ENCODE measurements at regions not wholly inside any gene's neighbourhood (a gene's known extent, or its start where the extent isn't known, plus 50 kb on each side); places are given as distances from the start of the nearest gene placed in this dataset.

GRCh38 chr15:61474796-61475195 is 245.7 kb upstream of the RORA start:
- Mint-ChIP-seq H3K27me3 (ENCODE audit: low read depth) (no peaks in the 10 kb centered on the region), H3K36me3 (no peaks in the 10 kb centered on the region), H3K4me3 (no peak overlapping the region), H3K27ac (no peak overlapping the region), H3K4me1 (no peaks in the 10 kb centered on the region), H3K9me3 (no peaks in the 10 kb centered on the region)
- POLR2A ChIA-PET: no interaction called here
- DNase-seq (ENCODE audit: low spot score) (no peak), ATAC-seq (no peak)
- CTCF ChIA-PET: no interaction called here
- TF ChIP-seq KAT7 (CRISPR knock-in tag; IDR thresholded peaks at IDR 0.05; ENCODE audit: borderline replicate concordance) (no peak), ESRRA (CRISPR knock-in tag; IDR thresholded peaks at IDR 0.05; ENCODE audit: borderline replicate concordance) (no peak), FOXJ3 (CRISPR knock-in tag; IDR thresholded peaks at IDR 0.05; ENCODE audit: borderline replicate concordance) (no peak), EMX1 (CRISPR knock-in tag; IDR thresholded peaks at IDR 0.05) (no peak), ZNF416 (CRISPR knock-in tag; IDR thresholded peaks at IDR 0.05) (no peak), ZMAT4 (CRISPR knock-in tag; IDR thresholded peaks at IDR 0.05) (no peak), RELA (CRISPR knock-in tag; IDR thresholded peaks at IDR 0.05; ENCODE audit: borderline replicate concordance) (no peak), FOXP4 (CRISPR knock-in tag; IDR thresholded peaks at IDR 0.05) (no peak), E2F5 (CRISPR knock-in tag; IDR thresholded peaks at IDR 0.05) (no peak), SMAD4 (CRISPR knock-in tag; IDR thresholded peaks at IDR 0.05) (no peak), E2F4 (CRISPR knock-in tag; IDR thresholded peaks at IDR 0.05; ENCODE audit: borderline replicate concordance, low read depth) (no peak), JUN (CRISPR knock-in tag; IDR thresholded peaks at IDR 0.05) (no peak), ERG (CRISPR knock-in tag; IDR thresholded peaks at IDR 0.05) (no peak), TEAD1 (CRISPR knock-in tag; IDR thresholded peaks at IDR 0.05) (no peak)

- ChIA-PET CTCF (no interaction called here), POLR2A (no interaction called here)
- ATAC-seq (no peak), DNase-seq (ENCODE audit: low spot score) (no peak)
- no peak overlapping the region for H3K27ac Mint-ChIP-seq
- H3K4me1 Mint-ChIP-seq: no peaks in the 10 kb centered on the region
- no peak overlapping the region for H3K4me3 Mint-ChIP-seq
- H3K9me3 Mint-ChIP-seq: peaks cover 12% of the 10 kb centered on the region
- H3K27me3 Mint-ChIP-seq (ENCODE audit: low read depth): no peaks in the 10 kb centered on the region
- H3K36me3 Mint-ChIP-seq: no peaks in the 10 kb centered on the region; the same call in 1 of the 2 replicates
- TF ChIP-seq TP53 (CRISPR knock-in tag; IDR thresholded peaks at IDR 0.05) (no peak), CDX4 (CRISPR knock-in tag; IDR thresholded peaks at IDR 0.05; ENCODE audit: borderline replicate concordance) (no peak), HMGA2 (CRISPR knock-in tag; IDR thresholded peaks at IDR 0.05) (no peak), ATF6 (CRISPR knock-in tag; IDR thresholded peaks at IDR 0.05) (no peak), IRF2 (CRISPR knock-in tag; IDR thresholded peaks at IDR 0.05; ENCODE audit: borderline replicate concordance, low read depth) (no peak), ZNF121 (CRISPR knock-in tag; IDR thresholded peaks at IDR 0.05) (no peak), NR2C2 (CRISPR knock-in tag; IDR thresholded peaks at IDR 0.05) (no peak), RELA (CRISPR knock-in tag; IDR thresholded peaks at IDR 0.05; ENCODE audit: borderline replicate concordance) (no peak), ESRRA (CRISPR knock-in tag; IDR thresholded peaks at IDR 0.05; ENCODE audit: borderline replicate concordance) (no peak), RORB (CRISPR knock-in tag; IDR thresholded peaks at IDR 0.05) (no peak), E2F4 (CRISPR knock-in tag; IDR thresholded peaks at IDR 0.05; ENCODE audit: borderline replicate concordance, low read depth) (no peak), TEAD4 (CRISPR knock-in tag; IDR thresholded peaks at IDR 0.05) (no peak), NFATC4 (CRISPR knock-in tag; IDR thresholded peaks at IDR 0.05) (no peak), GABPB1 (CRISPR knock-in tag; IDR thresholded peaks at IDR 0.05) (no peak), EMX1 (CRISPR knock-in tag; IDR thresholded peaks at IDR 0.05) (no peak), E2F5 (CRISPR knock-in tag; IDR thresholded peaks at IDR 0.05) (no peak), JAZF1 (CRISPR knock-in tag; IDR thresholded peaks at IDR 0.05) (no peak)
These were observed 238.7 kb upstream of the RORA start for GRCh38 chr15:61467823-61468222.

Data from WTC11 (cell line).